ENCODE measurements at regions not wholly inside any gene's neighbourhood (a gene's known extent, or its start where the extent isn't known, plus 50 kb on each side); places are given as distances from the start of the nearest gene placed in this dataset.

- Histone ChIP-seq H3K36me3 (no peaks in the 10 kb centered on the region), H3K27me3 (no peaks in the 10 kb centered on the region), H3K4me3 (no peak overlapping the region), H3K9me3 (no peaks in the 10 kb centered on the region), H3K27ac (no peak overlapping the region), H3K4me1 (no peaks in the 10 kb centered on the region)
- DNase-seq: no peak
- TF ChIP-seq EP300 (IDR thresholded peaks at IDR 0.05) (no peak), CTCF (IDR thresholded peaks at IDR 0.05) (no peak), POLR2A (IDR thresholded peaks at IDR 0.05) (no peak)
- WGBS, 2 donors: 73 to 82% methylated on average over 2 of the region's 2 CpGs
- intact Hi-C loops (cut with DNase I): no loop called here
Observed at GRCh38 chr3:84830476-84830875, 128.3 kb upstream of the CADM2 start.

GRCh38 chr3:84835366-84835765 lies 123.4 kb upstream of the CADM2 start:
- no peak for DNase-seq
- Histone ChIP-seq H3K27ac (no peak overlapping the region), H3K4me1 (no peaks in the 10 kb centered on the region), H3K9me3 (no peaks in the 10 kb centered on the region), H3K27me3 (no peaks in the 10 kb centered on the region), H3K36me3 (no peaks in the 10 kb centered on the region), H3K4me3 (no peak overlapping the region)
- intact Hi-C loops (cut with DNase I): no loop called here
- TF ChIP-seq CTCF (IDR thresholded peaks at IDR 0.05) (no peak), POLR2AphosphoS5 (IDR thresholded peaks at IDR 0.05) (no peak), POLR2A (IDR thresholded peaks at IDR 0.05) (no peak), EP300 (IDR thresholded peaks at IDR 0.05) (no peak)
- 76 to 83% methylated on average over 2 of the region's 2 CpGs for WGBS, 2 donors

GRCh38 chr3:84836961-84837360 lies 121.8 kb upstream of the CADM2 start:
- no peaks in the 10 kb centered on the region for H3K9me3 ChIP-seq
- H3K4me1 ChIP-seq: no peaks in the 10 kb centered on the region
- no peak overlapping the region for H3K4me3 ChIP-seq
- 3 to 12% methylated on average over 2 of the region's 2 CpGs for WGBS, 2 donors
- H3K36me3 ChIP-seq: no peaks in the 10 kb centered on the region
- DNase-seq: no peak
- H3K27me3 ChIP-seq: no peaks in the 10 kb centered on the region
- TF ChIP-seq POLR2A (IDR thresholded peaks at IDR 0.05) (no peak), CTCF (IDR thresholded peaks at IDR 0.05) (no peak), EP300 (IDR thresholded peaks at IDR 0.05) (no peak), POLR2AphosphoS5 (IDR thresholded peaks at IDR 0.05) (no peak)
- intact Hi-C loops (cut with DNase I): no loop called here
- H3K27ac ChIP-seq: no peak overlapping the region

GRCh38 chr3:84877092-84877491 lies 81.7 kb upstream of the CADM2 start:
- no peak for DNase-seq
- no peaks in the 10 kb centered on the region for H3K9me3 ChIP-seq
- intact Hi-C loops (cut with DNase I): no loop called here
- H3K4me1 ChIP-seq: no peaks in the 10 kb centered on the region
- H3K27me3 ChIP-seq: no peaks in the 10 kb centered on the region
- H3K4me3 ChIP-seq: no peak overlapping the region
- H3K36me3 ChIP-seq: no peaks in the 10 kb centered on the region
- no peak for TF ChIP-seq POLR2A (IDR thresholded peaks at IDR 0.05)
- no peak for TF ChIP-seq POLR2AphosphoS5 (IDR thresholded peaks at IDR 0.05)
- no peak for TF ChIP-seq CTCF (IDR thresholded peaks at IDR 0.05)
- TF ChIP-seq EP300 (IDR thresholded peaks at IDR 0.05): no peak
- WGBS, 2 donors: 93 to 97% methylated on average over 3 of the region's 3 CpGs
- H3K27ac ChIP-seq: no peak overlapping the region

- intact Hi-C loops (cut with DNase I): no loop called here
- WGBS, 2 donors: 82 to 83% methylated on average over 2 of the region's 2 CpGs
- Histone ChIP-seq H3K4me1 (no peaks in the 10 kb centered on the region), H3K36me3 (no peaks in the 10 kb centered on the region), H3K27me3 (no peaks in the 10 kb centered on the region), H3K27ac (no peak overlapping the region), H3K9me3 (no peaks in the 10 kb centered on the region), H3K4me3 (no peak overlapping the region)
- DNase-seq: no peak
- no peak for TF ChIP-seq POLR2A (IDR thresholded peaks at IDR 0.05)
- TF ChIP-seq EP300 (IDR thresholded peaks at IDR 0.05): no peak
- TF ChIP-seq CTCF (IDR thresholded peaks at IDR 0.05): no peak
- no peak for TF ChIP-seq POLR2AphosphoS5 (IDR thresholded peaks at IDR 0.05)
Observed at GRCh38 chr3:84881288-84881687, 77.5 kb upstream of the CADM2 start.

Data from sigmoid colon (tissue), 6 donors.